GM23338 (cell line): ENCODE measurements at regions not wholly inside any gene's neighbourhood (a gene's known extent, or its start where the extent isn't known, plus 50 kb on each side); places are given as distances from the start of the nearest gene placed in this dataset.

Source experiments
- CREB1 ChIP-seq: fragments of 250-450 bp; sonication (Bioruptor Pico); IDR thresholded peaks from 2 replicates; pipeline ENCODE4 v1.5.0; 2020; ENCODE audit warnings: low read depth, mild to moderate bottlenecking, moderate library complexity
- CTCF ChIP-seq, 2 experiments: fragments of 200-600 bp in 1 of 2; sonication (generic) in 1 of 2; conservative IDR thresholded peaks; 2 replicates each; pipeline versions ENCODE4 v1.5.1 to v1.6.1; 2016 to 2017; ENCODE audit warnings: antibody characterized with exemption in 2 of 2, low read depth in 2 of 2, mild to moderate bottlenecking in 2 of 2, moderate library complexity in 1 of 2
- ETS1 ChIP-seq: IDR thresholded peaks from 2 replicates; pipeline ENCODE4 v1.6.1; 2016; ENCODE audit warnings: antibody characterized with exemption
- EZH2 ChIP-seq: fragments of 200-600 bp; sonication (generic); IDR thresholded peaks from one replicate; pipeline ENCODE4 v1.8.0; 2017; ENCODE audit warnings: antibody characterized with exemption, mild to moderate bottlenecking, low read depth; ENCODE audit not compliant: unreplicated experiment
- EZH2phosphoT487 ChIP-seq: fragments of 200-600 bp; sonication (generic); IDR thresholded peaks from one replicate; pipeline ENCODE4 v1.8.1; 2018; ENCODE audit warnings: antibody characterized with exemption; ENCODE audit not compliant: unreplicated experiment
- JUNB ChIP-seq: IDR thresholded peaks from one replicate; pipeline ENCODE4 v1.6.1; 2016; ENCODE audit warnings: antibody characterized with exemption; ENCODE audit not compliant: unreplicated experiment
- NANOG ChIP-seq: IDR thresholded peaks from 2 replicates; pipeline ENCODE4 v1.6.1; 2016; ENCODE audit warnings: antibody characterized with exemption, borderline replicate concordance
- POLR2AphosphoS5 ChIP-seq: IDR thresholded peaks from 2 replicates; pipeline ENCODE4 v1.6.1; 2016; ENCODE audit warnings: antibody characterized with exemption, low read depth
- REST ChIP-seq: IDR thresholded peaks from one replicate; pipeline ENCODE4 v1.6.1; 2018; ENCODE audit warnings: antibody characterized with exemption; ENCODE audit not compliant: unreplicated experiment
- STAT1 ChIP-seq: IDR thresholded peaks from one replicate; pipeline ENCODE4 v1.6.1; 2016; ENCODE audit warnings: antibody characterized with exemption; ENCODE audit not compliant: unreplicated experiment
- ZNF114 ChIP-seq: fragments of 250-450 bp; sonication (Bioruptor Pico); IDR thresholded peaks from 2 replicates; pipeline ENCODE4 v1.5.0; 2020; ENCODE audit warnings: mild to moderate bottlenecking, moderate library complexity
- ZNF331 ChIP-seq: fragments of 250-450 bp; sonication (Bioruptor Pico); IDR thresholded peaks from 2 replicates; pipeline ENCODE4 v1.5.0; 2020; ENCODE audit warnings: low read depth, mild to moderate bottlenecking, moderate library complexity
- ZNF462 ChIP-seq: fragments of 250-450 bp; sonication (Bioruptor Pico); IDR thresholded peaks from 2 replicates; pipeline ENCODE4 v1.5.0; 2020; ENCODE audit warnings: mild to moderate bottlenecking, moderate library complexity

GRCh38 chr11:81596704-81597103 lies 1137.0 kb downstream of the FAM181B start:
- TF ChIP-seq EZH2phosphoT487 (no peak), REST (no peak), CTCF (conservative IDR thresholded peaks at IDR 0.05; ENCODE audit: low read depth in 2 of 2) (no peak), CREB1 (CRISPR knock-in tag) (no peak), POLR2AphosphoS5 (no peak), ETS1 (no peak), EZH2 (no peak), ZNF462 (no peak), JUNB (no peak), NANOG (no peak), ZNF114 (CRISPR knock-in tag) (no peak), ZNF331 (CRISPR knock-in tag) (no peak), STAT1 (no peak)
